Head of caudate nucleus (tissue), 42 donors: ENCODE measurements at regions not wholly inside any gene's neighbourhood (a gene's known extent, or its start where the extent isn't known, plus 50 kb on each side); places are given as distances from the start of the nearest gene placed in this dataset.
"Not testable (repeated sequence)": the region's sequence is repeated elsewhere in the genome, so short reads cannot be mapped to it uniquely, and the experiment has no call there.

Experiments used
- DNase-seq, 42 donors: peaks; one replicate each; pipeline versions ENCODE4 v3.0.0 to v3.0.0-alpha.2; 2020 to 2021; ENCODE audit warnings: mixed read lengths in 7 of 42
- intact Hi-C: fragments of 100-400 bp; cut with DNase I; formaldehyde crosslinking; loops from one replicate; pipeline ENCODE4 v1.15.0; 2022

GRCh38 chr11:38791346-38791961 lies 2193.4 kb upstream of the RAG2 start:
- intact Hi-C loops = no loop called here
- DNase-seq = peak in 26 of 42 donors; percentile 6 to 81 (median 51)

- no peak for DNase-seq
- intact Hi-C loops = no loop called here
Measured at GRCh38 chr11:38788561-38788960, 2190.5 kb upstream of the RAG2 start.

GRCh38 chr11:38784164-38784563 lies 2186.1 kb upstream of the RAG2 start:
- DNase-seq = no peak
- intact Hi-C loops = no loop called here

- DNase-seq = no peak
- intact Hi-C loops = no loop called here
Measured at GRCh38 chr11:38766796-38767195, 2168.8 kb upstream of the RAG2 start.

- intact Hi-C loops = no loop called here
- DNase-seq = no peak
Measured at GRCh38 chr11:38759394-38759793, 2161.4 kb upstream of the RAG2 start.

- DNase-seq = no peak
- intact Hi-C loops = no loop called here
Measured at GRCh38 chr11:38756537-38756936, 2158.5 kb upstream of the RAG2 start.

GRCh38 chr11:38751421-38751820 lies 2153.4 kb upstream of the RAG2 start:
- no peak for DNase-seq
- intact Hi-C loops = no loop called here

- DNase-seq, intact Hi-C loops: not testable (repeated sequence)
Measured at GRCh38 chr11:38746516-38746915, 2148.5 kb upstream of the RAG2 start.

- DNase-seq = no peak
- intact Hi-C loops = no loop called here
Measured at GRCh38 chr11:38723361-38723760, 2125.3 kb upstream of the RAG2 start.

- intact Hi-C loops = no loop called here
- no peak for DNase-seq
Measured at GRCh38 chr11:38721586-38722315, 2123.7 kb upstream of the RAG2 start.

GRCh38 chr11:38718659-38719058 lies 2120.6 kb upstream of the RAG2 start:
- DNase-seq = no peak
- intact Hi-C loops = no loop called here

- intact Hi-C loops = no loop called here
- DNase-seq = no peak
Measured at GRCh38 chr11:38718049-38718448, 2120.0 kb upstream of the RAG2 start.

- intact Hi-C loops = no loop called here
- no peak for DNase-seq
Measured at GRCh38 chr11:38711110-38711509, 2113.1 kb upstream of the RAG2 start.

- intact Hi-C loops = no loop called here
- DNase-seq = no peak
Measured at GRCh38 chr11:38710262-38710661, 2112.2 kb upstream of the RAG2 start.

- intact Hi-C loops = no loop called here
- DNase-seq = no peak
Measured at GRCh38 chr11:38700111-38700510, 2102.1 kb upstream of the RAG2 start.

- intact Hi-C loops = no loop called here
- no peak for DNase-seq
Measured at GRCh38 chr11:38693306-38693705, 2095.3 kb upstream of the RAG2 start.

- DNase-seq, intact Hi-C loops: not testable (repeated sequence)
Measured at GRCh38 chr11:38690211-38690610, 2092.2 kb upstream of the RAG2 start.

GRCh38 chr11:38687008-38687407 lies 2089.0 kb upstream of the RAG2 start:
- no peak for DNase-seq
- intact Hi-C loops = no loop called here

GRCh38 chr11:38683484-38683883 lies 2085.4 kb upstream of the RAG2 start:
- intact Hi-C loops = no loop called here
- DNase-seq = no peak

GRCh38 chr11:38680746-38681145 lies 2082.7 kb upstream of the RAG2 start:
- intact Hi-C loops = no loop called here
- no peak for DNase-seq

- intact Hi-C loops = no loop called here
- DNase-seq = no peak
Measured at GRCh38 chr11:38680166-38680565, 2082.1 kb upstream of the RAG2 start.
